22Rv1 (cell line): ENCODE measurements at regions not wholly inside any gene's neighbourhood (a gene's known extent, or its start where the extent isn't known, plus 50 kb on each side); places are given as distances from the start of the nearest gene placed in this dataset.
"Not testable (repeated sequence)": the region's sequence is repeated elsewhere in the genome, so short reads cannot be mapped to it uniquely, and the experiment has no call there.

Experiments
- CTCF ChIP-seq: fragments of 450-650 bp; IDR thresholded peaks from 2 replicates; pipeline ENCODE4 v1.5.1; 2017; ENCODE audit warnings: mild to moderate bottlenecking
- ZFX ChIP-seq: fragments of 450-650 bp; IDR thresholded peaks from 2 replicates; pipeline ENCODE4 v1.6.1; 2017; ENCODE audit warnings: antibody characterized with exemption, borderline replicate concordance

- TF ChIP-seq CTCF, ZFX: not testable (repeated sequence)
These were observed 67.4 kb downstream of the FOXF2 start for GRCh38 chr6:1456816-1457215.
